Ovary (tissue), 7 donors: ENCODE measurements at regions not wholly inside any gene's neighbourhood (a gene's known extent, or its start where the extent isn't known, plus 50 kb on each side); places are given as distances from the start of the nearest gene placed in this dataset.

Experiments
- DNase-seq, 5 donors: peaks; one replicate each; pipeline ENCODE4 v3.0.0-alpha.2; 2019 to 2020
- H3K27ac ChIP-seq, 2 donors: fragments of 200-600 bp; one replicate each; pipeline versions ENCODE4 v1.5.1 to v1.8.0; 2019 to 2022
- H3K27me3 ChIP-seq: fragments of 200-600 bp; one replicate; pipeline ENCODE4 v1.8.0; 2022
- H3K36me3 ChIP-seq: fragments of 200-600 bp; sonication (generic); one replicate; pipeline ENCODE4 v1.5.1; 2019
- H3K4me1 ChIP-seq: one replicate; pipeline ENCODE4 v1.8.1; 2013; ENCODE audit warnings: mild to moderate bottlenecking, moderate library complexity; ENCODE audit not compliant: insufficient read depth
- H3K4me3 ChIP-seq: fragments of 200-600 bp; sonication (generic); one replicate; pipeline ENCODE4 v1.5.1; 2017
- H3K9me3 ChIP-seq, 2 donors: fragments of 200-600 bp in 1 of 2; sonication (generic) in 1 of 2; one replicate each; pipeline versions ENCODE4 v1.5.1 to v1.8.1; 2013 to 2019; ENCODE audit warnings: mild to moderate bottlenecking in 1 of 2, moderate library complexity in 1 of 2
- CTCF ChIP-seq, 3 donors: fragments of 450-650 bp in 2 of 3; fragments of 200-600 bp in 1 of 3; IDR thresholded peaks; one replicate each; pipeline versions ENCODE4 v1.5.1 to v1.8.0; 2016 to 2022; ENCODE audit warnings: antibody characterized with exemption in 3 of 3, mild to moderate bottlenecking in 1 of 3
- EP300 ChIP-seq: sonication (generic); formaldehyde crosslinking; IDR thresholded peaks from one replicate; pipeline ENCODE4 v1.6.1; 2017; ENCODE audit warnings: antibody characterized with exemption
- POLR2A ChIP-seq: fragments of 450-650 bp; IDR thresholded peaks from one replicate; pipeline ENCODE4 v1.6.1; 2017; ENCODE audit warnings: antibody characterized with exemption, mild to moderate bottlenecking, moderate library complexity
- WGBS, 3 donors: extraction: QIAGEN DNeasy Blood & Tissue Kit in 1 of 3; methylation state at CpG; one replicate each; pipeline versions ENCODE4 v1.1.5 to v1.1.7; 2013 to 2017; 5-methylcytosine and 5-hydroxymethylcytosine counted together
- intact Hi-C, 4 donors: fragments of 100-400 bp; cut with DNase I; formaldehyde crosslinking; loops; one replicate each; pipeline versions ENCODE4 v1.11.0 to v1.15.1; 2022 to 2023
- donor health status: DM: no; HTN: no; CAD: no; lungs with moderate emphysema.
- donor health status: DM: no; HTN: no; CAD: no.
- donor health status: Bipolar disorder and iron deficiency.
- donor health status: DM: no; HTN: no; CAD: no.
- donor health status: DM: yes; HTN: yes; CAD: no.

GRCh38 chr20:63100926-63101699 is 94.3 kb upstream of the BHLHE23 start:
- H3K27me3 ChIP-seq, result no peaks in the 10 kb centered on the region
- TF ChIP-seq POLR2A (no peak), EP300 (no peak), CTCF (IDR thresholded peaks at IDR 0.05) (no peak)
- peak in 2 of 5 donors; percentile 3 to 11 for DNase-seq
- no peak overlapping the region for H3K27ac ChIP-seq
- WGBS, 3 donors, result 46 to 57% (median 54%) methylated on average over 14 to 15 of the region's 15 CpGs
- H3K36me3 ChIP-seq, result no peaks in the 10 kb centered on the region
- no peak overlapping the region for H3K4me3 ChIP-seq
- no peaks in the 10 kb centered on the region for H3K9me3 ChIP-seq
- intact Hi-C loops, result no loop called here
- H3K4me1 ChIP-seq, result peaks cover 1% of the 10 kb centered on the region

- TF ChIP-seq CTCF (IDR thresholded peaks at IDR 0.05) (no peak), EP300 (no peak), POLR2A (no peak)
- Histone ChIP-seq H3K9me3 (no peaks in the 10 kb centered on the region), H3K36me3 (no peaks in the 10 kb centered on the region), H3K4me3 (no peak overlapping the region), H3K27me3 (no peaks in the 10 kb centered on the region), H3K4me1 (peaks cover 1% of the 10 kb centered on the region), H3K27ac (no peak overlapping the region)
- intact Hi-C loops, result no loop called here
- WGBS, 3 donors, result 24 to 44% (median 37%) methylated on average over 13 to 14 of the region's 14 CpGs
- DNase-seq, result peak in 2 of 5 donors; percentile 3 to 8
Observed at GRCh38 chr20:63100174-63100925, 93.6 kb upstream of the BHLHE23 start.

GRCh38 chr20:63099456-63100173 is 92.9 kb upstream of the BHLHE23 start:
- TF ChIP-seq EP300, result no peak
- no peak for TF ChIP-seq CTCF (IDR thresholded peaks at IDR 0.05)
- TF ChIP-seq POLR2A, result no peak
- H3K4me1 ChIP-seq, result peaks cover 1% of the 10 kb centered on the region
- no peak overlapping the region for H3K4me3 ChIP-seq
- H3K27me3 ChIP-seq, result no peaks in the 10 kb centered on the region
- H3K9me3 ChIP-seq, result no peaks in the 10 kb centered on the region
- DNase-seq, result peak in 3 of 5 donors; percentile 1 to 9 (median 8)
- H3K27ac ChIP-seq, result no peak overlapping the region
- intact Hi-C loops, result no loop called here
- no peaks in the 10 kb centered on the region for H3K36me3 ChIP-seq
- WGBS, 3 donors, result 21 to 31% (median 28%) methylated on average over 22 of the region's 22 CpGs

- Histone ChIP-seq H3K9me3 (no peaks in the 10 kb centered on the region), H3K27me3 (no peaks in the 10 kb centered on the region), H3K4me1 (peaks cover 1% of the 10 kb centered on the region), H3K4me3 (no peak overlapping the region), H3K36me3 (no peaks in the 10 kb centered on the region), H3K27ac (no peak overlapping the region)
- 71 to 75% (median 74%) methylated on average over 6 of the region's 6 CpGs for WGBS, 3 donors
- no peak for DNase-seq
- TF ChIP-seq EP300 (no peak), CTCF (IDR thresholded peaks at IDR 0.05) (no peak)
- intact Hi-C loops, result no loop called here
Observed at GRCh38 chr20:63098195-63098810, 91.5 kb upstream of the BHLHE23 start.
